OCI-LY7 (cell line): ENCODE measurements at regions not wholly inside any gene's neighbourhood (a gene's known extent, or its start where the extent isn't known, plus 50 kb on each side); places are given as distances from the start of the nearest gene placed in this dataset.

ENCODE experiments used
- BruUV-seq: library from RNA; stranded (reverse); fragments of 400-500 nt; replicated peaks from 2 replicates; lab custom pipeline; 2021; lab: Mats Ljungman, UMichigan
- CTCF ChIA-PET: fragments of 300-600 bp; sonication (Branson Sonifier 250); formaldehyde crosslinking; loops from one replicate; lab custom pipeline; 2022; ENCODE audit warnings: antibody characterized with exemption; ENCODE audit not compliant: unreplicated experiment; lab: Charles Lee
- POLR2A ChIA-PET: fragments of 300-600 bp; sonication (Branson Sonifier 250); formaldehyde crosslinking; loops from one replicate; lab custom pipeline; 2022; ENCODE audit warnings: antibody characterized with exemption; lab: Charles Lee
- DNase-seq: peaks from one replicate; pipeline ENCODE4 v3.0.0-alpha.2; 2015; ENCODE audit warnings: low spot score
- H2AFZ ChIP-seq: fragments of 200-600 bp; sonication (generic), shearing (Covaris generic); 2 replicates; pipeline ENCODE4 v1.6.1; 2014; ENCODE audit warnings: mild to moderate bottlenecking, antibody characterized with exemption, low read length, moderate library complexity
- H3K27ac ChIP-seq: fragments of 200-600 bp; sonication (generic); 2 replicates; pipeline ENCODE4 v1.5.1; 2014; ENCODE audit warnings: mixed run types, low read depth, mild to moderate bottlenecking, moderate library complexity, low read length, inconsistent platforms; ENCODE audit not compliant: poor library complexity, severe bottlenecking
- H3K36me3 ChIP-seq: fragments of 200-600 bp; sonication (generic); 2 replicates; pipeline ENCODE4 v1.6.1; 2014; ENCODE audit warnings: mild to moderate bottlenecking, antibody characterized with exemption, low read length, moderate library complexity, mixed read lengths; ENCODE audit not compliant: insufficient read depth
- H3K4me1 ChIP-seq: fragments of 200-600 bp; sonication (generic); 2 replicates; pipeline ENCODE4 v1.5.1; 2014; ENCODE audit warnings: mild to moderate bottlenecking, low read length; ENCODE audit not compliant: insufficient read depth, poor library complexity, severe bottlenecking
- H3K4me2 ChIP-seq: fragments of 200-600 bp; sonication (generic); 2 replicates; pipeline ENCODE4 v1.6.1; 2014; ENCODE audit warnings: mild to moderate bottlenecking, low read length
- H3K4me3 ChIP-seq: fragments of 200-600 bp; sonication (generic); 2 replicates; pipeline ENCODE4 v1.5.1; 2014; ENCODE audit warnings: mild to moderate bottlenecking, low read depth, low read length; ENCODE audit not compliant: poor library complexity, severe bottlenecking
- H3K79me2 ChIP-seq: fragments of 200-600 bp; sonication (generic); 2 replicates; pipeline ENCODE4 v1.6.1; 2016; ENCODE audit warnings: low read depth, mild to moderate bottlenecking, low read length, moderate library complexity, mixed read lengths; ENCODE audit not compliant: insufficient read depth
- H3K9me2 ChIP-seq: fragments of 200-600 bp; sonication (generic); 2 replicates; pipeline ENCODE4 v1.6.1; 2016; ENCODE audit warnings: mild to moderate bottlenecking, low read length, mixed read lengths; ENCODE audit not compliant: insufficient read depth
- H3K9me3 ChIP-seq: fragments of 200-600 bp; sonication (generic); 2 replicates; pipeline ENCODE4 v1.6.1; 2014; ENCODE audit warnings: mild to moderate bottlenecking, mixed run types, low read length, mixed read lengths
- H4K20me1 ChIP-seq: fragments of 200-600 bp; sonication (generic); 2 replicates; pipeline ENCODE4 v1.6.1; 2014; ENCODE audit warnings: mild to moderate bottlenecking, antibody characterized with exemption, low read length, moderate library complexity, mixed read lengths; ENCODE audit not compliant: insufficient read depth
- CTCF ChIP-seq: fragments of 200-600 bp; sonication (generic); conservative IDR thresholded peaks from 2 replicates; pipeline ENCODE4 v1.5.1; 2014; ENCODE audit warnings: mild to moderate bottlenecking, antibody characterized with exemption, low read length, moderate library complexity, mixed read lengths
- EZH2phosphoT487 ChIP-seq: fragments of 200-600 bp; sonication (generic); IDR thresholded peaks from 2 replicates; pipeline ENCODE4 v1.6.1; 2018; ENCODE audit warnings: low read depth, borderline replicate concordance, mild to moderate bottlenecking, mixed run types, antibody characterized with exemption, low read length, moderate library complexity, mixed read lengths
- intact Hi-C: fragments of 100-400 bp; cut with micrococcal nuclease; formaldehyde crosslinking; loops from one replicate; pipeline ENCODE4 v1.10.0; 2022; ENCODE audit not compliant: unreplicated experiment

DNA sequence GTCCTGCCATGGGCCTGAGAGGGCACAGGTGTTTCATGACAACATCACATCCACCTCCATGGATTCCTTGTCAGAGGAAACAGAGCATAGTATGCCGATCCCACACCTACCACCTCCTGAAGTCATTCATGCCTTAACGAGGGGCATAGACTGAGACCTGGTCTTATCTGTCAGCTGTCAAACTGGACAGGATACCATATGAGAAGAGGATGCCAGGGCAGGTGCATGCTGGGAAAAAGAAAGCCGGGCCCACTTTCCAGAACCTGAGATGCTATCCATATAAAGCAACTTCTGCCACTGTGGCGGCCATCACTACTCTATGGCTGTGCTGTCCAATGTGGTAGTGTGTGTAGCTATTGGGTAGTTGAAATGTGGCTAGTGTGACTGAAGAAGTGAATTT, 116.0 kb upstream of the SIX2 start:
- Histone ChIP-seq H4K20me1 (no peaks in the 10 kb centered on the region), H3K27ac (no peak overlapping the region), H2AFZ (no peak overlapping the region), H3K4me3 (no peak overlapping the region), H3K4me2 (no peak overlapping the region), H3K36me3 (no peaks in the 10 kb centered on the region), H3K79me2 (no peaks in the 10 kb centered on the region), H3K4me1 (no peaks in the 10 kb centered on the region), H3K9me3 (no peaks in the 10 kb centered on the region), H3K9me2 (no peaks in the 10 kb centered on the region)
- intact Hi-C loops: no loop called here
- no TSS peak for BruUV-seq
- TF ChIP-seq CTCF (no peak), EZH2phosphoT487 (no peak)
- DNase-seq: no peak
- POLR2A ChIA-PET: no interaction called here
- CTCF ChIA-PET: no interaction called here

DNA sequence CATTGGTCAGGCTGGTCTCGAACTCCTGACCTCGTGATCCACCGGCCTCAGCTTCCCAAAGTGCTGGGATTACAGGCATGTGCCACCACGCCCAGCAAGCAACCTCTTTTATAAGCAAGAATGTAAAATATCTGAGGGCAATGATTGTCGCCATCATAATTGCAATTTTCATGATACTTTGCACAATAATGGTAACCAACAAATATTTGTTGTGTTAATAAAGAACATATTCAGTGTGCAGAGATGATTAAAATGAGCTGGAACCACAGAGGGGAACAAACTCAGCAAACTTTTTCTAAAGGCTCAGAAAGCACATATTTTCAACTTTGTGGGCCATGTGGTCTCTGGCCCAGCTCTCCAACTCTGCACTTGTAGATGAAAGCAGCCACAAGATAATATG, 115.2 kb upstream of the SIX2 start:
- Histone ChIP-seq H4K20me1 (no peaks in the 10 kb centered on the region), H3K9me3 (no peaks in the 10 kb centered on the region), H3K4me3 (no peak overlapping the region), H3K4me2 (no peak overlapping the region), H3K36me3 (no peaks in the 10 kb centered on the region), H2AFZ (no peak overlapping the region), H3K9me2 (no peaks in the 10 kb centered on the region), H3K27ac (no peak overlapping the region), H3K79me2 (no peaks in the 10 kb centered on the region), H3K4me1 (no peaks in the 10 kb centered on the region)
- ChIA-PET CTCF (no interaction called here), POLR2A (no interaction called here)
- intact Hi-C loops: no loop called here
- no peak for TF ChIP-seq CTCF
- TF ChIP-seq EZH2phosphoT487: no peak
- BruUV-seq: no TSS peak
- DNase-seq: no peak

- intact Hi-C loops: no loop called here
Observed at GRCh38 chr2:45123521-45124191, 114.4 kb upstream of the SIX2 start.

More at GRCh38 chr2:45123521-45124191, 114.4 kb upstream of the SIX2 start:
- CTCF ChIA-PET: no interaction called here
- H4K20me1 ChIP-seq: no peaks in the 10 kb centered on the region
- no peaks in the 10 kb centered on the region for H3K79me2 ChIP-seq
- TF ChIP-seq CTCF (no peak), EZH2phosphoT487 (no peak)
- no peaks in the 10 kb centered on the region for H3K36me3 ChIP-seq
- H3K27ac ChIP-seq: no peak overlapping the region
- no peak for DNase-seq
- H3K9me3 ChIP-seq: no peaks in the 10 kb centered on the region
- no peaks in the 10 kb centered on the region for H3K4me1 ChIP-seq
- H3K4me2 ChIP-seq: no peak overlapping the region
- BruUV-seq: no TSS peak
- no peaks in the 10 kb centered on the region for H3K9me2 ChIP-seq
- no peak overlapping the region for H3K4me3 ChIP-seq
- POLR2A ChIA-PET: no interaction called here
- H2AFZ ChIP-seq: no peak overlapping the region
